ENCODE measurements at regions not wholly inside any gene's neighbourhood (a gene's known extent, or its start where the extent isn't known, plus 50 kb on each side); places are given as distances from the start of the nearest gene placed in this dataset.
A peak's percentile ranks its signal among the peaks of the same experiment; 100 is the strongest.

DNA sequence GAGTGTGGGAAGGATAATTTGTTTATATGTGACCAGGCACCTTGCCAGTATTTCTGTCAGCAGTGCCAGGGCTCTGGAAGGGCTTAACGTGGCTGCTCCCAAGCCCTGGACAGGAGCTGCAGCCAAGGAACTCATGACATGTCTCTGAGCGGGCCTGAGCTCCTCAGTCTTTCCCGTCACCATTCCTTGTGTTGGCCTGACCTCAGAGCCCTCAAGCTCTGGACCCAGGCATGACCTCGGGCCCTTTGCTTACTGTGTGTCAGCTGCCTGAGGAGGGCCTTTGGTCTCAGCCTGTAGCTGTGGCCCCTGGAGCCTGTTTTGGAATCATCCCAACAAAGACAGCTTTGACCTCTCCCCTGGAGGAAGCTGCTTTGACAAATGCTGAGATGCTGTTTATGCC is 264.1 kb upstream of the PLET1 start (continued):
- TF ChIP-seq, protein P1, sequence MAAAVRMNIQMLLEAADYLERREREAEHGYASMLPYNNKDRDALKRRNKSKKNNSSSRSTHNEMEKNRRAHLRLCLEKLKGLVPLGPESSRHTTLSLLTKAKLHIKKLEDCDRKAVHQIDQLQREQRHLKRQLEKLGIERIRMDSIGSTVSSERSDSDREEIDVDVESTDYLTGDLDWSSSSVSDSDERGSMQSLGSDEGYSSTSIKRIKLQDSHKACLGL (CRISPR knock-in tag; IDR thresholded peaks at IDR 0.05) = no peak
- TF ChIP-seq MIER2 (CRISPR knock-in tag; IDR thresholded peaks at IDR 0.05) = no peak
- TF ChIP-seq, protein P2, sequence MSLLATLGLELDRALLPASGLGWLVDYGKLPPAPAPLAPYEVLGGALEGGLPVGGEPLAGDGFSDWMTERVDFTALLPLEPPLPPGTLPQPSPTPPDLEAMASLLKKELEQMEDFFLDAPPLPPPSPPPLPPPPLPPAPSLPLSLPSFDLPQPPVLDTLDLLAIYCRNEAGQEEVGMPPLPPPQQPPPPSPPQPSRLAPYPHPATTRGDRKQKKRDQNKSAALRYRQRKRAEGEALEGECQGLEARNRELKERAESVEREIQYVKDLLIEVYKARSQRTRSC (CRISPR knock-in tag; IDR thresholded peaks at IDR 0.05; ENCODE audit: low read depth) = no peak
- TF ChIP-seq ZNF343 (CRISPR knock-in tag; IDR thresholded peaks at IDR 0.05) = no peak
- TF ChIP-seq, protein P3, sequence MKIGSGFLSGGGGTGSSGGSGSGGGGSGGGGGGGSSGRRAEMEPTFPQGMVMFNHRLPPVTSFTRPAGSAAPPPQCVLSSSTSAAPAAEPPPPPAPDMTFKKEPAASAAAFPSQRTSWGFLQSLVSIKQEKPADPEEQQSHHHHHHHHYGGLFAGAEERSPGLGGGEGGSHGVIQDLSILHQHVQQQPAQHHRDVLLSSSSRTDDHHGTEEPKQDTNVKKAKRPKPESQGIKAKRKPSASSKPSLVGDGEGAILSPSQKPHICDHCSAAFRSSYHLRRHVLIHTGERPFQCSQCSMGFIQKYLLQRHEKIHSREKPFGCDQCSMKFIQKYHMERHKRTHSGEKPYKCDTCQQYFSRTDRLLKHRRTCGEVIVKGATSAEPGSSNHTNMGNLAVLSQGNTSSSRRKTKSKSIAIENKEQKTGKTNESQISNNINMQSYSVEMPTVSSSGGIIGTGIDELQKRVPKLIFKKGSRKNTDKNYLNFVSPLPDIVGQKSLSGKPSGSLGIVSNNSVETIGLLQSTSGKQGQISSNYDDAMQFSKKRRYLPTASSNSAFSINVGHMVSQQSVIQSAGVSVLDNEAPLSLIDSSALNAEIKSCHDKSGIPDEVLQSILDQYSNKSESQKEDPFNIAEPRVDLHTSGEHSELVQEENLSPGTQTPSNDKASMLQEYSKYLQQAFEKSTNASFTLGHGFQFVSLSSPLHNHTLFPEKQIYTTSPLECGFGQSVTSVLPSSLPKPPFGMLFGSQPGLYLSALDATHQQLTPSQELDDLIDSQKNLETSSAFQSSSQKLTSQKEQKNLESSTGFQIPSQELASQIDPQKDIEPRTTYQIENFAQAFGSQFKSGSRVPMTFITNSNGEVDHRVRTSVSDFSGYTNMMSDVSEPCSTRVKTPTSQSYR (CRISPR knock-in tag; IDR thresholded peaks at IDR 0.05; ENCODE audit: borderline replicate concordance) = no peak

DNA sequence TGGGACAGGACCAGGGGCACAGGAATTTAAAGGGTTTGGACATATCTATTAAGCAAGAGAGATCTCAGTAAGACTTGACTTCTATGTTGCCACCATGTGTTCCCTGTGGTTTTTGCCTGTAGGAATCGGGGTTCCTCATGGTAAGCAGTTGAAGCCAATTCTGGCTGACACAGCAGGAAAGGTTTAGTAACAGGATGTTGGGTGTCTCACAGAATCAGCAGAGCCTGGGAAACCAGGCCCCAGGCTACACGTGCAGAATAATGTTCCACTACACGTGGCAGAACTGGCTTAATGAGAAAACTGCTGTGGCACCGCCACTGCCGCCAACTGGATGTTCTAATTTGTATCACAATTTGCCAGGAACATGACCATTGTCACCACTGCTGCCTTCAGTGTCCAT is 264.6 kb upstream of the PLET1 start:
- H3K4me1 ChIP-seq (ENCODE audit: insufficient read depth, low read length) = no peaks in the 10 kb centered on the region
- in situ Hi-C loops (cut with HindIII; ENCODE audit: extremely low pct_ligation_motif_present, low pct_unique_long_range_greater_than_20kb) = no loop called here
- no peak overlapping the region for H3K4me3 ChIP-seq (replicated peaks in 1 of 3; ENCODE audit: insufficient read depth in 1 of 3, low read depth in 2 of 3, low read length in 3 of 3)
- H4K20me1 ChIP-seq (ENCODE audit: insufficient read depth, low read length) = no peaks in the 10 kb centered on the region
- H2AFZ ChIP-seq (ENCODE audit: low read length) = no peak overlapping the region
- TF ChIP-seq KAT7 (CRISPR knock-in tag; IDR thresholded peaks at IDR 0.05; ENCODE audit: borderline replicate concordance) = no peak
- TF ChIP-seq, protein P4, sequence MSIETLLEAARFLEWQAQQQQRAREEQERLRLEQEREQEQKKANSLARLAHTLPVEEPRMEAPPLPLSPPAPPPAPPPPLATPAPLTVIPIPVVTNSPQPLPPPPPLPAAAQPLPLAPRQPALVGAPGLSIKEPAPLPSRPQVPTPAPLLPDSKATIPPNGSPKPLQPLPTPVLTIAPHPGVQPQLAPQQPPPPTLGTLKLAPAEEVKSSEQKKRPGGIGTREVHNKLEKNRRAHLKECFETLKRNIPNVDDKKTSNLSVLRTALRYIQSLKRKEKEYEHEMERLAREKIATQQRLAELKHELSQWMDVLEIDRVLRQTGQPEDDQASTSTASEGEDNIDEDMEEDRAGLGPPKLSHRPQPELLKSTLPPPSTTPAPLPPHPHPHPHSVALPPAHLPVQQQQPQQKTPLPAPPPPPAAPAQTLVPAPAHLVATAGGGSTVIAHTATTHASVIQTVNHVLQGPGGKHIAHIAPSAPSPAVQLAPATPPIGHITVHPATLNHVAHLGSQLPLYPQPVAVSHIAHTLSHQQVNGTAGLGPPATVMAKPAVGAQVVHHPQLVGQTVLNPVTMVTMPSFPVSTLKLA (IDR thresholded peaks at IDR 0.05) = peak; percentile 34; the same call in 1 of the 2 replicates
- no peaks in the 10 kb centered on the region for H3K36me3 ChIP-seq (replicated peaks in 1 of 2; ENCODE audit: control insufficient read depth in 1 of 2, insufficient read depth in 2 of 2, low read length in 2 of 2)
- no peak overlapping the region for H3K9ac ChIP-seq (ENCODE audit: insufficient read depth, low read depth, low read length)
- BruUV-seq (replicated peaks) = no TSS peak
- no peaks in the 10 kb centered on the region for H3K79me2 ChIP-seq (ENCODE audit: insufficient read depth, low read length)
- intact Hi-C loops (cut with micrococcal nuclease; ENCODE audit: unreplicated experiment) = no loop called here
- ChIA-PET CTCF (ENCODE audit: low intra/inter-chr PET ratio, low total read pairs) (no interaction called here), POLR2A (no interaction called here)
- H3K4me2 ChIP-seq (ENCODE audit: low read depth, low read length) = no peak overlapping the region
- no peaks in the 10 kb centered on the region; a peak in 1 of 5 replicates for H3K27me3 ChIP-seq (ENCODE audit: control insufficient read depth in 1 of 2, insufficient read depth in 2 of 2, low read length in 2 of 2)
- FAIRE-seq = no peak
- 26% methylated on average over 5 of the region's 5 CpGs for WGBS (ENCODE audit: low lambda C conversion rate)
- no peak overlapping the region for H3K27ac ChIP-seq (ENCODE audit: extremely low read length, insufficient read depth, low read length)
- H3K9me3 ChIP-seq (ENCODE audit: low read length) = no peaks in the 10 kb centered on the region
- no peak for ATAC-seq
- DNase-seq (ENCODE audit: low spot score) = no peak

Measured in HepG2 (cell line).